A673 (cell line): ENCODE measurements at regions not wholly inside any gene's neighbourhood (a gene's known extent, or its start where the extent isn't known, plus 50 kb on each side); places are given as distances from the start of the nearest gene placed in this dataset.

Experiments
- EZH2 ChIP-seq: fragments of 200-600 bp; sonication (generic); IDR thresholded peaks from 2 replicates; pipeline ENCODE4 v1.6.1; 2017; ENCODE audit warnings: borderline replicate concordance, low read depth, mild to moderate bottlenecking, mixed read lengths, antibody characterized with exemption, low read length; ENCODE audit not compliant: poor library complexity, severe bottlenecking
- TF ChIP-seq, protein P1 (sequence below): fragments of 300-800, 200-600 bp; sonication (generic); conservative IDR thresholded peaks from 2 replicates; pipeline ENCODE4 v1.5.1; 2017; ENCODE audit warnings: low read depth, mild to moderate bottlenecking, antibody characterized with exemption, low read length, moderate library complexity, mixed read lengths

DNA sequence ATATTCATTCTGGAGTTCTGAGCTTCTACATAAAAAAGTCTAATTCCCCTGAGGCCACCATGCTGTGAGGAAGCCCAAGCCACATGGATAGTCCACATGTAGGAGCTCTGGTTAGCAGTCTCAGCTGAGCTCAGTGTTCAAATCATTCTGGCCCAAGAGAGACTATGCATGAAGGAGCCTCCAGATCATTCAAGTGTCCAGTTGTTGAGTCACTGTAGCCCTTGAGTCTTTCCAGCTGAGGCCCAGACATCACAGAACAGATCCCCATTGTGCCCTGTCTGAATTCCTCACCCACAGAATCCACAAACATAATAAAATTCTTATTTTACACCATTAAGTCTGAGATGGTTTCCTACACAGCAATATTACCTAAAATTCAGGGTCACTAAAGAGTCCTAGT lies 107.0 kb upstream of the NGF start:
- TF ChIP-seq, protein P1, sequence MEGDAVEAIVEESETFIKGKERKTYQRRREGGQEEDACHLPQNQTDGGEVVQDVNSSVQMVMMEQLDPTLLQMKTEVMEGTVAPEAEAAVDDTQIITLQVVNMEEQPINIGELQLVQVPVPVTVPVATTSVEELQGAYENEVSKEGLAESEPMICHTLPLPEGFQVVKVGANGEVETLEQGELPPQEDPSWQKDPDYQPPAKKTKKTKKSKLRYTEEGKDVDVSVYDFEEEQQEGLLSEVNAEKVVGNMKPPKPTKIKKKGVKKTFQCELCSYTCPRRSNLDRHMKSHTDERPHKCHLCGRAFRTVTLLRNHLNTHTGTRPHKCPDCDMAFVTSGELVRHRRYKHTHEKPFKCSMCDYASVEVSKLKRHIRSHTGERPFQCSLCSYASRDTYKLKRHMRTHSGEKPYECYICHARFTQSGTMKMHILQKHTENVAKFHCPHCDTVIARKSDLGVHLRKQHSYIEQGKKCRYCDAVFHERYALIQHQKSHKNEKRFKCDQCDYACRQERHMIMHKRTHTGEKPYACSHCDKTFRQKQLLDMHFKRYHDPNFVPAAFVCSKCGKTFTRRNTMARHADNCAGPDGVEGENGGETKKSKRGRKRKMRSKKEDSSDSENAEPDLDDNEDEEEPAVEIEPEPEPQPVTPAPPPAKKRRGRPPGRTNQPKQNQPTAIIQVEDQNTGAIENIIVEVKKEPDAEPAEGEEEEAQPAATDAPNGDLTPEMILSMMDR: no peak
- TF ChIP-seq EZH2: no peak
